Stimulated activated CD8-positive, alpha-beta memory T cell treated with anti-CD3 and anti-CD28 coated beads, Interleukin-15, amount 100 ng/mL, for 48 hours (primary cell): ENCODE measurements at regions not wholly inside any gene's neighbourhood (a gene's known extent, or its start where the extent isn't known, plus 50 kb on each side); places are given as distances from the start of the nearest gene placed in this dataset.

ENCODE experiments used
- DNase-seq, 2 donors: peaks; one replicate each; pipeline ENCODE4 v3.0.0-alpha.2; 2020; ENCODE audit warnings: low read depth in 2 of 2

DNA sequence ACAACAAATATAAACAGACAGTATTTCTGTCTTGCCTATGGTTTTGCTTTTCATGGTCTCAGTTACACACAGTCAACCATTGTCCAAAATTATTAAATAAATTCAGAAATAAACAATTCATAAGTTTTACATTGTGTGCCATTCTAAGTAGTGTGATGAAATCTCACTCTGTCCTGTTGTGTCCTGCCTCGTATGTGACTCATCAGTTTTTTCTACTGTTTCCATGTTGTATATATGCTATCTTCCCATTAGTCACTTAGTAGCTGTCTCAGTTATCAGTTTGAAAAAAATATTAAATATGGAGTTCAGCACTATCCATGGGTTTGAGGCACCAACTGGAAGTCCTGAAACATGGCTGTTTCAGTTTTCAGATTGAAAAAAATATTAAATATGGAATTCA, 282.4 kb upstream of the GRM7 start:
- no peak for DNase-seq

DNA sequence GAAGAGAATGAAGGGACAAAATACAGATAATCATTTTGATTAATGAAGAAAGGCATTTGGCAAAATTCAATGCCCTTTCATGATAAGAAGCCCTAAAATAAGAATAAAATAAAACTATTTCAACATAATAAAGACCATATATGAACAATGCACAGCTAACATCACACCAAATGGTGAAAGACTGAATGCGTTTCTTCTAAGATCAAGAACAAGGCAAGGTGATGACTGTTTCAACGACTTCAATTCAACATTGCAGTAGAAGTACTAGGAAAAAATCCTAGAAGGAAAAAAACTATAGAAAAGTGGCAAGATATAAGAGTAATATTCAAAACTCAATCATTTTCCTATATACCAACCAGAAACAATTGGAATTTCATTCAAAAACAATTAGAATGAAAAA, 280.1 kb upstream of the GRM7 start:
- no peak for DNase-seq

DNA sequence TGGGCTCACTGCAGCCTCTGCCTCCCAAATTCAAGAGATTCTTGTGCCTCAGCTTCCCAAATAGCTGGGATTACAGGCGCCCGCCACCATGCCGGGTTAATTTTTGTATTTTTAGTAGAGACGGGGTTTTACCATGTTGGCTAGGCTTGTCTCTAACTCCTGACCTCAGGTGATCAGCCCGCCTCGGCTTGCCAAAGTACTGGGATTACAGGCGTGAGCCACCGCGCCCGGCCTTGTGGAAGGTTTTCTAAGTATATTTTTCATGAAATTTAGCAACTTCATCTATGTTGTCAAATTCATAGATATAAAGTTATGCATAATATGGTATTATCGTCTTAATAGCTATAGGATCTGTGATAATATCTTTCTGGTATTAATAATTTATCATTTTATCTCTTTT, 275.6 kb upstream of the GRM7 start:
- DNase-seq: no peak

DNA sequence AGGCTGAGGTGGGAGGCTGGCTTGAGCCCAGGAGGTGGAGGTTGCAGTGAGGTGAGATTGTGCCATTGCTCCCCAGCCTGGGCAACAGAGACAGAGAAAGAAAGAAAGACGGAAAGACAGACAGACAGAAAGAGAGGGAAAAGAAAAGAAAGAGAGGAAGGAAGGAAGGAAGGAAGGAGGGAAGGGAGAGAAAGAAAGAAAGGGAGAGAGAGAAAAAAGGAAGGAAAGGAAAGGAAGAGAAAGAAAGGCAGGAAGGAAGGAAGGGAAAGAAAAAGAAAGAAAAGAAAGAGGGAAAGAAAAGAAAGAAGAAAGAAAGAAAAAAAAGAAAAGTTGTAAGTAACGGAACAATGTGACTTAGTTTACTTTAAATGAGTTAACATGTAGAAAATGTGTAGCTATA, 260.7 kb upstream of the GRM7 start:
- no peak for DNase-seq

DNA sequence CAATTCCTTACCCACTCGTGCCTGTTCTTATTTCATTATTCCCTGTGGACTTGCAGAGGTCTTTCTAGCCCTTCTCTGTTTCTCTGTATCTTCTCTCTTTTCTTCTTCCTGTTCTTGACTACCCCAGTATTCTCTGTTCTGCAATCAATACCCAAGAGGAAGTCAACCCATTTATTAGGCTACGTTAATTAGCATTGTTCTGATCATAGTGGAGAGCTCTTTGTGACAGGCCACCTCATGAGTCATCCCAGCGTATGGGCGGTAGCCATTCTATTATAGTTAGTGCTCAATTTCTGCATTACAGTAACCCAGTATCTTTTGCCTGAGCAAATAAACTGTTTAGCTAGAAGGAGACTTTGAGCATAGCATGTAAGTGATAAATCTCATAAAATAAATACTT, 259.5 kb upstream of the GRM7 start:
- DNase-seq: no peak

DNA sequence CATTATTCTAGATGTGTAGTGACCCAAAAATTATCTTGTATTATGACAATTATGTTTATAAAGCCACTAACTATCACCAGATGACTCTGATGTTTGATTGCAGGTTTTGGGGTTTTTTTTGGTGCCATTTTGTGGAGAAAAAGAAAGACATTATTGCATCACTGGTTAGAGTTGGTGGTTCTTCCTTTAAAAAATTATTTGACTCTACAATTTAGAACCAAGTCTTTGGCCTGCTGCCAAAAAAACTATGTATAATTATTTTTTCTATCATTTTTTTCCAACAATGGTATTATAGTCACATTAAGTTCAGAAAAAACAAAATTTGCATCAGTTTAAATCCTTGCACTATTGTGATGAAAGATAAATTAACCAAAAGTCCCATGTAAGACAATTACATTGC, 258.6 kb upstream of the GRM7 start:
- no peak for DNase-seq

DNA sequence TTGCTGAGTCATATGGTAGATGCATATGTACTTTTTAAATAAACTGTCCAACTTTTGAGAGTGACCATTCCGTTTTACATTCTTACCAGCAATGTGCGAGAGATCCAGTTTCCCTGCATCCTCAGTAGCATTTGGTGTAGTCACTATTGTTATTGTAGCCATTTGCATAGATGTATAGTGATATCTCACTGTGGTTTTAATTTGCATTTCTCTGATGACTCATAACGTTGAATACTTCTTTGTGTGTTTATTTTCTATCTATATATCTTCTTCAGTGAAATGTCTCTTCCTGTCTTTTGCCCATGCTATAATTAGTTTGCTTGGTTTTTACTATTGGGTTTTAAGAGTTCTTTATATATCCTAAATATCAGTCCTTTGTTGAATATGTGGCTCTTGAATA, 255.7 kb upstream of the GRM7 start:
- no peak for DNase-seq

DNA sequence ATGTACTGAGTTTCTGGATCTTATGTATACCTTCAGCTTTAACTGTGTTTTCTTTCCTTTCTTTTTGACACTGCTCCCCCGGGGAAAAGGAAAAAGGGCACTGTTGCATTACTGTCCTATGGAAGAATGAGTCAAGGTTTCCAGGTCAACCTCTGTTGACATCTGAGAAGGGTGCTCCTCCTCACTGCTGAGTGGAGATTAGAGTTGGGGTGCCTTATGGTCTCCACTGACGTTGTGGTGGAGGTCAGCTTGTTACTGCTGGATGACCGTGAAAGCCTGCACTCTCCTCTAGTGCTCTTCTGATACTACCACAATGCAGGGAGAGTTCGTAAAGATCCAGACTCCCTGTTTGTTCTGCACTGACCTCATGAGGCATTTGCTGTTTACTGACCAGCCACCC, 252.1 kb upstream of the GRM7 start:
- no peak for DNase-seq

DNA sequence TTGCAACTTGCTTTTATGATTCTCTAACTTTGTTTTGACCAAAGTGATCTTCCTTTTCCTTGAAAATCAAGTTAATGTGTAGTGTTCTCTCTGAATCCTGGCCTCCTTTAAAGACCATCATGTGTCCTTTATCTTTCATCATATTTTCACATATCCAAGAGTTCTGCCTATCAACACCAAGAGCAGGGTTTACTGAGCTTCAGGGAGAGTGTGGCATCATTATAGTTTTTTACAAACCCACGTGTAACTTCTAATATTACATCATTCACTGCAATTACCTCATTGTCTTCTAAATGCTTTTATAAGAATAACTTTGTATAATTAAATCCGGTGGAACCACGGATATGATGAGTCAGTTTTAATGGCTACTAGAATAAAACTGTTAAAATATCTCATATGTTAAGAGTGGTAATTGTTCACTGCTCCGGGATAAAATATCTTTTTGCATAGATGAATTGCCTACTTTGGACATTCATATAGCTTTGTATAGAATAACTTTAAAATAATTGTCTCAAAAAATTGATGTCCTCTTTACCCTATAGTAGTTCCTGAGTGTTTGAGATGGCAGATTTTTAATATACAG, 248.8 kb upstream of the GRM7 start:
- no peak for DNase-seq

DNA sequence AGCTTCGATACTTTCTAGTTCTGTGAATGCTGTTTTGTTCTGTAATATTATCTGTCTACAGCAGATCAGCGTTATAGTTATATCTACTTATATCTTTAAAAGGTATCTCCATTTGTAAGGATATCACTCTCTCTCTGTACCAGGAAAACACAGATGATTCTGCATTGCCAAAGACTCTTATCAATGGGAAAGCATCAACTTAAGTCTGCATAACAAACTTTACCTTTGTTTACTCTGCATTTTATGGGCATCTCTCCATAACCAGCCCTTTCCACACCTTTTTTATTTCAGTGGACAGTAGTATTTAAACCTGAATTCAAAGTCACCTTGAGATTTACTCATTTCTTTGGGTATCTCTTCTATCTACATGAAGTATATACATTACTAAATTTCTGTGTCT, 238.7 kb upstream of the GRM7 start:
- DNase-seq: no peak

DNA sequence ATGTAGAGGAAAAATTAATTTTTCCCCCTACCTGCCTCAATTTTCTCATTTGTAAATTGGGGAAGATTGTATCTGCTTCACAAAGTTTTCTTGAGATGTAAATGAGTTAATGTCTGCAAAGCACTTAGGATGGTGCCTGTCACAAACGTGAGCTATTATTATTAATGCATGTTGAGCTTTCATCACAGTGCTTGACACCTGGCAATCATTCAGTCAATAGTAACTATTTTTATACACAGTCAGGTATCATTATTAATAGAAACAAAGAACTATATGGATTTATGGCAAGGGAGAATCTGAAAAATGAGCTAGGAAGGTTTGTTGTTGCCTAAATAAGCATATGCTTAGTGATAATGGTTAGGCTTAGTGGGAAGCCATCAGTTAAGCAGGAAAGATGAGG, 238.2 kb upstream of the GRM7 start:
- DNase-seq: no peak

DNA sequence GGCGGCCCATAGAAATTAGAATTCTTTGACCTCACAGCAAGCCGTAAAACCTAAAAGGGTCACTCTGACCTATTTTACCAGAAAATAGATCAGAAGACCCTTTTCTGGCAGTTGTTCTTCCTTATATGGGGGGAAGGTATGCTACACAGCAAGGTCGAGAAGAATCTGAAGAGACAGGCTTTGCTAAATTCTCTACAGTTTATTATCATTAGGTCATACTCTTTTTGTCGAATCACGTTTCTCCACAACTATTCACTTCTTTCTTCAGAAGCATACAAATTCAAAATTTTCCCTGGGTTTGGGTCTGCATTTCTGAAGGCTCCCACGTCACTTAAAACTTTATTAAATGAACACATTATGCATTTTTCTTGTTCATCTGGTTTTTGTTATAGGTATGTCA, 229.5 kb upstream of the GRM7 start:
- no peak for DNase-seq

DNA sequence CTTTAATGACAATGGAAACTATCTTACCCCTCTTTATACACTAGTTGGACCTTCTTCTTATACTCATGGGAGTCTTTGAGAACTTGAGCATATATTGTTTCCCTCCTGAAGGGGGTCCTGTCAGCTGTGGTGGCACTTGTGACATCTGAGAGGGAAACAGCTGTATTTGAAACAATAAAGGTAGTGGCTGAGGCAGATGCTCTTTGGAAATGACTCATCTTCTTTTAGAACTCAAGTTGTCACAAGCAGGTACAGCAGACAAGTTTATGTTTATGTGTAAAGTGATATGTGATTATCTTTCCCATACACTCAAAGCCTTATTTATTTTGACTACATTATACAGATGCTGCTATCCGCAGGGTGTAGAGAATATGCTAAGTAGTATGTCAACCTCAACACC, 220.0 kb upstream of the GRM7 start:
- no peak for DNase-seq

DNA sequence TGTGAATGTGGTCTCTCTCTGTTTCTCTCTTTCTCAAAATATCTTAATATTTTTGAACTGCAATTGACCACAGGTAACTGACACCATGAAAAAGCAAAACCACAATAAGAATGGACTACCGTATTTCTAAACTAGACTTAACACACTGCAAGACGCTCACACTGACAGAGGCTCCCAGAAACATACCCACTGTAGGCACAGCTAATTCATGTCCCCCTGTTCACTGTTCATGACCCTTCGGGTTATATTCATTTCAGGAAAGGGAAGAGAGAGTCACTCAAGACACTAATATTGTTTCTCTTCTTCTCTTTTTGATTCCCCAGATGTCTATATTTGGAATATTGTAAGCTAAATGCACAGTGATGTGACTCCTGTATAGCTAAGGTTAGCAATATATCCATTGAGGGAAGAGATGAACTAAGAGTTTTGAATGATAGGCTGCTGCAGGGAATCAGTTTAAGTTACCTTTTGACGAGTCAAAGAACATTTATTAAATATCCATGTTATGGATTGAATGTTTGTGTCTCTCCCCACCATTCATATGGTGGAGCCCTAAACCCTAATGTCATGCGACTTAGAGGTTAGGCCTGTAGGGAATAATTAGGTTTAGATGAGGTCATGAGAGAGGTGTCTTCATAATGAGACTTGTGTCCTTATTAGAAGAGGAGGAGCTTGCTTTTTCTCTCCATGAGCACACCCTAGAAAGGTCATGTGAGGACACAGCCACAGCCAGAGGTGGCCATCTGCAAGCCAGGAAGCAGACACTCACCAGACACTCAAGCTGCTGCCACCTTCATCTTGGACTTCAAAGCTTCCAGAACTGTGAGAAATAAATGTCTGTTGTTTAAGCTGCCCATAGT, 216.6 kb upstream of the GRM7 start:
- no peak for DNase-seq

DNA sequence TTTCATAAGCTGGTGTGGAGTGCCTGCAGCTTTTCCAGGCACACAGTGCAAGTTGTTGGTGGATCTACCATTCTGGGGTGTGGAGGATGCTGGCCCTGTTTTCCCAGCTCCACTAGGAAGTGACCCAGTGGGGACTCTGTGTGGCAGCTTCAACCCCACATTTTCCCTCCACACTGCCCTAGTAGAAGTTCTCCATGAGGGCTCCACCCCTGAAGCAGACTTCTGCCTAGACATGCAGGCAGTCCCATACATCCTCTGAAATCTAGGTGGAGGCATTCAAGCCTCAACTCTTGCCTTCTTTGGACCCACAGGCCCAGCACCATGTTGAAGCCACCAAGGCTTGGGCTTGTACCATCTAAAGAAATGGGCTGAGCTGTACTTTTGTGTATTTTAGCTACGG, 206.2 kb upstream of the GRM7 start:
- no peak for DNase-seq

DNA sequence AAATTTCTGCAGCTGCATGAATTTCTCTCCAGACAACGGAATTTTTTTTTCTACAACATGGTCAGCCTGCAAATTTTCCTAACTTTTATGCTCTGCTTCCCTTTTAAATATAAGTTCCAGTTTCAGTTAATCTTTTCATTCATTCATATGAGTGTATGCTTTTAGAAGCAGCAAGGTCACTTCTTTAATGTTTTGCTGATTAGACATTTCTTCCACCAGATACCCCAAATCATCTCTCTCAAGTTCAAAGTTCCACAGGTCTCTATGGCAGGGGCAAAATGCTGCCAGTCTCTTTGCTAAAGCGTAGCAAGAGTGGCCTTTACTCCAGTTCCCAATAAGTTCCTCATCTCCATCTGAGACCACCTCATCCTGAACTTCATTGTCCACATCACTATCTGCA, 205.6 kb upstream of the GRM7 start:
- DNase-seq: no peak

DNA sequence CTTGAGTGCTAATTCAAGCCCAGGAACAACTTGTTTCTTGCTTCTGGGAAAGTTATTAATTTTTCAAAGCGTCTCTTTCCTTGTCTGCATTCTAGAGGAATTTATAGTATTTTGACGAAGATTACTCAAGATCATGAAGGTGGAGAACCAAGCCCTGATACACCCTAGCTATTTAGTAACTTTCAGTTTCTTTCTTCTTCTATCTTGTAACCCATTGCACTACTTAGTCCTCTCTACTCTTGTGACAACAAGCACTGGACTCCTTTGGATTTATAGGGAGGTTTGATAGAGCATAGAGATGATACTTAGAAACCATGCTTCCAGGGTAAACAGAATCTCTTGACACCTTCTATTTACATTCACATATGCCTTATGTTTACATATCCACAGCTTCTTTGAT, 203.3 kb upstream of the GRM7 start:
- DNase-seq: no peak

DNA sequence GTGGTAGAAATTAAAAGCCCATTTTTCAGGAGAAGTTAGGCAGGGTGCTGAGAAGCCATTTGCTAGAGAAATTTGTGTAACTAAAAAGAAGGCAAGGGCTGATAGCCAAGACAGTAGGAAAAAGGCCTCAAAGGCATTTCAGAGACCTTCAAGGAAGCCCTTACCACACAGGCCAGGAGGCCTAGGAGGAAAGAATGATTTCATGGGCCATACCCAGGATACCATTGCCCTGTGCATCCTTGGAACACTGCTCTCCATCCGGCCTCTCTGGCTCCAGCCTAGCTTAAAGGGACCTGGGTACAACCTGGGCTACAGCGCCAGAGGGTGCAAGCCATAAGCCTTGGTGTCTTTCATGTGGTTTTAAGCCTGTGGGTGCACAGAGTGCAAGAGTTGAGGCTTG, 193.6 kb upstream of the GRM7 start:
- DNase-seq: no peak

DNA sequence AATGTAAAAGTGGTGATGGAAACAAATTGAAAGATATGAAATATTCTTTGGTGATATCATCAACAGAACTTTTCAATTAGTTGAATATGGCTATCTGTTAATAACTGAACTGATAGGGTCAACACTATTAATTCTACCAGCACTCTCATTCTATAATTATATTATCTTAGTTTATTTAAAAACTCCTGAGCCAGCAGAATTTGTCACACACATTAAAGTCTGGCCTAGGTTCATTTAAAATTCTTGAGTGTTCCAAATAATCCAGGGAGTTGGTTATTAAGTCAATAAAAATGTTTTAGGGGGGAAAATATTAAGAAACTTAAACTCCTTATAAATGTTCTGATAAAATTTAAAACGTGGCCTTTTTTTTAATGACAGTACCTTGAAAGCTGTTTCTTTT, 189.6 kb upstream of the GRM7 start:
- no peak for DNase-seq

DNA sequence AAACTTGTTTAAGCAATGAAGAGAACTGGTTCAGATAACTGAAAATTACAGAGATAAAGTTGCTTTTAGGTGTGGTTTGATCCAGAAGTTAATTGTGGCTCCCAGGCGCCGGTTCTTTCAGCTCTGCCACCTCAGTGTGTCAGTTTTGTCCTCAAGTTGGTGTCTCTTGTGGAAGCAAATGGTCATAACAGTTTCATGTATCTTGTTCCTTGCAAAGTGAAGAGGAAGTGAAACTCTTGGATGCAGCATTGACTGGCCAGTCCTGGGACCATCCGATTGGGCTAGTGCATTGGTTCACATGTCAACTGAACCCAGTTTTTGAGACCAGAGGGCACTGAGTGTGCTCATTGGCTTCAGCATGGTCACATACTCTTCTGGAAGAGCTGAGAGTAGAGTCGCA, 181.4 kb upstream of the GRM7 start:
- no peak for DNase-seq

DNA sequence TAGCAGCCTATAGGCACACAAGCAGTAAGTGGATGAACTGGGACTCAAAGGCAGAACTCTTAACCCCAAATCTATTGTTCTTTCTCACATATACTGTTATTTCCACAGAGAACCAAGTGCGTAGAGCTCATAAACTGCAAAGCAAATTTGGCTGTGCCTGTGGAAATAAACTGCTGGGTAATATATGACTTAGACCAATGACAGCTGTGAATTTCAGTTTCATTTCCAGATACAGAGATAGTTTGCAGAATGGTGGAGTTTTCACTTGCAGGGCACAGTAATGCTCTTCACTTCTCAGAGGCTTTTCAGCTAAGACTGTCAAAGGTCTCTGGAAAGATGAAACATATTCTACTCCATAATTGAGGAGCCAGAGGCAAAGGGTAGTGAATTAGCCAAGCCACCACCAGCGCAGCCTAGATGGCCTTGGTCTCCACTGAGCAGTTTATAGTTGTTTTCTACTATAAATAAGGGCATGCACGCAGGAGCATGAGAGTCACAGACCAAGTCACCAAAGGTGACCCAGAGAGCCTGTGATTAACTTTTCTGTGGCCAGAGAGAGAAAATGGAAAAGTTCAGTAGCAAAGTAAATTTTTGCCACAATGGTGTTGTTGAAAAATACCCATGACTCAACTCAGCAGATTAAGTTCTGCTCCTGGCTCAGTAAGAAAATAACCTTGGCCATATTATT, 180.7 kb upstream of the GRM7 start:
- no peak for DNase-seq

DNA sequence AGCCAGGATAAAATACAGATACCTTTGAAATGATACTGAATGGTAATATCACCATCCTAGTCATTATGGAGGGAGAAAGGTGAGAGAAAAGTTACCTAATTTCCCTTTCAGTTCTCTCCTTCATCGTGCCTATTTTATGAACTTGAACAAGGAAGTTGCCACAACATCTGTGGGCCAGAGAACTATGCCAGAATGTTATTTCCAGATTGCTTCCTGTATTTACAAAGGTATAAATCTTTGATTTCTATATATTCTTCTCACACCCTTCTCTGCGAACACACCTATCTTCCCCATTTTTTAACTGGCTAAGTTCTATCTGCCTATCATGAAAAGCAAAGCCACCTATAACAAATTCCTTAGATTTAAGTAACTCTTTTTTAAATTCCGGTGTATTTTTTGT, 163.6 kb upstream of the GRM7 start:
- DNase-seq: no peak

DNA sequence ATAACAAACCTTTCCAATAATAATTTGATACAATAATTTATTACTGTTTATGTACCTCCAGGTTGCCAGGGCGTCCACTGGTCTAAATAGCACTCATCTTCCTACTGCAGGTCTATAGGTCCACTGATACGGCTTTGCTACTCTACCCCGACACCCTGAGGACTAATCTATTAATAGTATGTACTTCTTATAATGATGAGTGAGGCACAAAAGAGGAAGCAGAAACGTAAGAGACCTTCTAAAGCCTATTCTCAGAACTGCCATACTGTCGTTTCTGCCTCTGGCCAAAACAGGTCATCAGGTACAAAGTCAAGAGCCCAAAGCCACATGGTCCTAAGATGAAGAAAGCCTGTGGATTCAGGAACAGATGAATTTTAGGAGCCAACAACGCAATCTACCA, 163.2 kb upstream of the GRM7 start:
- no peak for DNase-seq
